ENCODE measurements at regions not wholly inside any gene's neighbourhood (a gene's known extent, or its start where the extent isn't known, plus 50 kb on each side); places are given as distances from the start of the nearest gene placed in this dataset.

GRCh38 chr13:59172076-59172475 is 991.7 kb downstream of the DIAPH3 start:
- Histone ChIP-seq H3K9me3 (ENCODE audit: insufficient read depth, low read depth, low read length) (no peaks in the 10 kb centered on the region), H3K9ac (ENCODE audit: low read length) (no peak overlapping the region), H3K4me3 (ENCODE audit: insufficient read depth, low read depth, low read length) (no peak overlapping the region), H2AFZ (ENCODE audit: low read depth, low read length) (no peak overlapping the region), H3K27ac (ENCODE audit: low read depth, low read length) (no peak overlapping the region), H3K36me3 (ENCODE audit: insufficient read depth, low read length) (no peaks in the 10 kb centered on the region), H3K4me1 (ENCODE audit: insufficient read depth, low read length) (no peaks in the 10 kb centered on the region), H3K27me3 (ENCODE audit: insufficient read depth, low read length) (no peaks in the 10 kb centered on the region), H4K20me1 (ENCODE audit: insufficient read depth, low read length) (no peaks in the 10 kb centered on the region), H3K4me2 (ENCODE audit: low read length) (no peak overlapping the region), H3K79me2 (ENCODE audit: insufficient read depth, low read length) (no peaks in the 10 kb centered on the region)
- no peaks in the 10 kb centered on the region for H3K27me3 Mint-ChIP-seq (ENCODE audit: low read depth, unreplicated experiment)
- no peaks in the 10 kb centered on the region for H3K4me1 Mint-ChIP-seq (ENCODE audit: low read depth, unreplicated experiment)
- no peak for DNase-seq (ENCODE audit: low read depth)
- H3K27ac Mint-ChIP-seq (ENCODE audit: unreplicated experiment): no peak overlapping the region
- H3K4me3 Mint-ChIP-seq (ENCODE audit: unreplicated experiment): no peak overlapping the region
- H3K36me3 Mint-ChIP-seq (ENCODE audit: low read depth, unreplicated experiment): no peaks in the 10 kb centered on the region
- H3K9me3 Mint-ChIP-seq (ENCODE audit: unreplicated experiment): no peaks in the 10 kb centered on the region
- no peak for FAIRE-seq
- TF ChIP-seq CTCF (IDR thresholded peaks at IDR 0.05; ENCODE audit: insufficient read depth, low read depth, low read length) (no peak), EZH2 (IDR thresholded peaks at IDR 0.05; ENCODE audit: insufficient read depth, low read length) (no peak)

- FAIRE-seq: no peak
- Histone ChIP-seq H3K4me3 (ENCODE audit: insufficient read depth, low read depth, low read length) (no peak overlapping the region), H3K4me1 (ENCODE audit: insufficient read depth, low read length) (no peaks in the 10 kb centered on the region), H3K79me2 (ENCODE audit: insufficient read depth, low read length) (no peaks in the 10 kb centered on the region), H4K20me1 (ENCODE audit: insufficient read depth, low read length) (no peaks in the 10 kb centered on the region), H3K27me3 (ENCODE audit: insufficient read depth, low read length) (no peaks in the 10 kb centered on the region), H3K27ac (ENCODE audit: low read depth, low read length) (no peak overlapping the region), H3K4me2 (ENCODE audit: low read length) (no peak overlapping the region), H3K36me3 (ENCODE audit: insufficient read depth, low read length) (no peaks in the 10 kb centered on the region), H3K9me3 (ENCODE audit: insufficient read depth, low read depth, low read length) (no peaks in the 10 kb centered on the region), H2AFZ (ENCODE audit: low read depth, low read length) (no peak overlapping the region), H3K9ac (ENCODE audit: low read length) (no peak overlapping the region)
- Mint-ChIP-seq H3K27me3 (ENCODE audit: low read depth, unreplicated experiment) (no peaks in the 10 kb centered on the region), H3K4me3 (ENCODE audit: unreplicated experiment) (no peak overlapping the region), H3K4me1 (ENCODE audit: low read depth, unreplicated experiment) (no peaks in the 10 kb centered on the region), H3K9me3 (ENCODE audit: unreplicated experiment) (no peaks in the 10 kb centered on the region), H3K27ac (ENCODE audit: unreplicated experiment) (no peak overlapping the region), H3K36me3 (ENCODE audit: low read depth, unreplicated experiment) (no peaks in the 10 kb centered on the region)
- DNase-seq (ENCODE audit: low read depth): no peak
- TF ChIP-seq EZH2 (IDR thresholded peaks at IDR 0.05; ENCODE audit: insufficient read depth, low read length): no peak
- TF ChIP-seq CTCF (IDR thresholded peaks at IDR 0.05; ENCODE audit: insufficient read depth, low read depth, low read length): no peak
Measured at GRCh38 chr13:59176775-59177174, 987.0 kb downstream of the DIAPH3 start.

GRCh38 chr13:59178344-59178743 is 985.4 kb downstream of the DIAPH3 start:
- H2AFZ ChIP-seq (ENCODE audit: low read depth, low read length): no peak overlapping the region
- H3K27me3 ChIP-seq (ENCODE audit: insufficient read depth, low read length): no peaks in the 10 kb centered on the region
- H3K79me2 ChIP-seq (ENCODE audit: insufficient read depth, low read length): no peaks in the 10 kb centered on the region
- H3K36me3 ChIP-seq (ENCODE audit: insufficient read depth, low read length): no peaks in the 10 kb centered on the region
- no peak overlapping the region for H3K4me3 Mint-ChIP-seq (ENCODE audit: unreplicated experiment)
- no peak for FAIRE-seq
- H3K9me3 Mint-ChIP-seq (ENCODE audit: unreplicated experiment): no peaks in the 10 kb centered on the region
- H3K4me2 ChIP-seq (ENCODE audit: low read length): no peak overlapping the region
- no peaks in the 10 kb centered on the region for H4K20me1 ChIP-seq (ENCODE audit: insufficient read depth, low read length)
- TF ChIP-seq EZH2 (IDR thresholded peaks at IDR 0.05; ENCODE audit: insufficient read depth, low read length): no peak
- TF ChIP-seq CTCF (IDR thresholded peaks at IDR 0.05; ENCODE audit: insufficient read depth, low read depth, low read length): no peak
- no peak overlapping the region for H3K9ac ChIP-seq (ENCODE audit: low read length)
- H3K27me3 Mint-ChIP-seq (ENCODE audit: low read depth, unreplicated experiment): no peaks in the 10 kb centered on the region
- no peak for DNase-seq (ENCODE audit: low read depth)
- no peak overlapping the region for H3K27ac Mint-ChIP-seq (ENCODE audit: unreplicated experiment)
- no peaks in the 10 kb centered on the region for H3K4me1 Mint-ChIP-seq (ENCODE audit: low read depth, unreplicated experiment)
- H3K4me1 ChIP-seq (ENCODE audit: insufficient read depth, low read length): no peaks in the 10 kb centered on the region
- no peaks in the 10 kb centered on the region for H3K9me3 ChIP-seq (ENCODE audit: insufficient read depth, low read depth, low read length)
- no peak overlapping the region for H3K27ac ChIP-seq (ENCODE audit: low read depth, low read length)
- H3K4me3 ChIP-seq (ENCODE audit: insufficient read depth, low read depth, low read length): no peak overlapping the region
- no peaks in the 10 kb centered on the region for H3K36me3 Mint-ChIP-seq (ENCODE audit: low read depth, unreplicated experiment)
